ENCODE measurements at regions not wholly inside any gene's neighbourhood (a gene's known extent, or its start where the extent isn't known, plus 50 kb on each side); places are given as distances from the start of the nearest gene placed in this dataset.

- TF ChIP-seq SKIL (IDR thresholded peaks at IDR 0.05; ENCODE audit: low read depth, poor library complexity, severe bottlenecking) (no peak), CTCF (IDR thresholded peaks at IDR 0.05 in 2 of 3, conservative IDR thresholded peaks at IDR 0.05 in 1 of 3; ENCODE audit: control insufficient read depth in 2 of 3, extremely low read depth in 1 of 3, insufficient read depth in 1 of 3, low read depth in 3 of 3, low read length in 3 of 3) (no peak), TARDBP (IDR thresholded peaks at IDR 0.05; ENCODE audit: borderline replicate concordance) (no peak), PBX3 (IDR thresholded peaks at IDR 0.05; ENCODE audit: insufficient replicate concordance, low read depth, low read length) (no peak), POLR2A (IDR thresholded peaks at IDR 0.05; ENCODE audit: low read depth, low read length) (no peak), EZH2 (IDR thresholded peaks at IDR 0.05; ENCODE audit: borderline replicate concordance, control insufficient read depth, low read depth, low read length) (no peak), NFXL1 (IDR thresholded peaks at IDR 0.05; ENCODE audit: borderline replicate concordance) (no peak), ZBTB33 (IDR thresholded peaks at IDR 0.05) (no peak), FOXM1 (IDR thresholded peaks at IDR 0.05; ENCODE audit: low read depth, low read length) (no peak), BHLHE40 (IDR thresholded peaks at IDR 0.05; ENCODE audit: borderline replicate concordance in 1 of 2, low read depth in 2 of 2, low read length in 1 of 2) (no peak), USF2 (IDR thresholded peaks at IDR 0.05; ENCODE audit: borderline replicate concordance, low read depth, low read length) (no peak)
Observed at GRCh38 chr3:152718810-152719209, 116.1 kb upstream of the P2RY1 start.
